GM21526 (cell line): ENCODE measurements at regions not wholly inside any gene's neighbourhood (a gene's known extent, or its start where the extent isn't known, plus 50 kb on each side); places are given as distances from the start of the nearest gene placed in this dataset.
"Not testable (repeated sequence)": the region's sequence is repeated elsewhere in the genome, so short reads cannot be mapped to it uniquely, and the experiment has no call there.

Source experiments
- ATAC-seq: cut with Tn5 transposase; IDR thresholded peaks from one replicate; pipeline ENCODE4 v1.9.1; 2021; ENCODE audit warnings: moderate library complexity; ENCODE audit not compliant: unreplicated experiment, low FRiP score

GRCh38 chr12:17370621-17371020 is 719.4 kb downstream of the RERGL start:
- no peak for ATAC-seq

GRCh38 chr12:17369556-17369955 is 720.4 kb downstream of the RERGL start:
- no peak for ATAC-seq

- ATAC-seq: no peak
Observed at GRCh38 chr12:17361224-17361623, 728.8 kb downstream of the RERGL start.

GRCh38 chr12:17358835-17359234 is 731.2 kb downstream of the RERGL start:
- no peak for ATAC-seq

GRCh38 chr12:17357396-17357795 is 732.6 kb downstream of the RERGL start:
- ATAC-seq: no peak

GRCh38 chr12:17352164-17352563 is 737.8 kb downstream of the RERGL start:
- no peak for ATAC-seq

- ATAC-seq: no peak
Observed at GRCh38 chr12:17348311-17348710, 741.7 kb downstream of the RERGL start.

GRCh38 chr12:17344649-17345048 is 738.7 kb upstream of the LMO3 start:
- no peak for ATAC-seq

GRCh38 chr12:17342381-17342961 is 736.5 kb upstream of the LMO3 start:
- no peak for ATAC-seq

- ATAC-seq: no peak
Observed at GRCh38 chr12:17335487-17335886, 729.5 kb upstream of the LMO3 start.

GRCh38 chr12:17334784-17335183 is 728.8 kb upstream of the LMO3 start:
- ATAC-seq: no peak

GRCh38 chr12:17333287-17333686 is 727.3 kb upstream of the LMO3 start:
- ATAC-seq: no peak

- no peak for ATAC-seq
Observed at GRCh38 chr12:17326649-17327048, 720.7 kb upstream of the LMO3 start.

- no peak for ATAC-seq
Observed at GRCh38 chr12:17322090-17322489, 716.1 kb upstream of the LMO3 start.

GRCh38 chr12:17304503-17305347 is 698.8 kb upstream of the LMO3 start:
- no peak for ATAC-seq

GRCh38 chr12:17302001-17302400 is 696.0 kb upstream of the LMO3 start:
- ATAC-seq: no peak

GRCh38 chr12:17301544-17301943 is 695.6 kb upstream of the LMO3 start:
- ATAC-seq: no peak

GRCh38 chr12:17296882-17297281 is 690.9 kb upstream of the LMO3 start:
- ATAC-seq: no peak

GRCh38 chr12:17286874-17287273 is 680.9 kb upstream of the LMO3 start:
- ATAC-seq: no peak

GRCh38 chr12:17284873-17285272 is 678.9 kb upstream of the LMO3 start:
- no peak for ATAC-seq

GRCh38 chr12:17283563-17283962 is 677.6 kb upstream of the LMO3 start:
- ATAC-seq: no peak

- ATAC-seq: not testable (repeated sequence)
Observed at GRCh38 chr12:17282169-17282568, 676.2 kb upstream of the LMO3 start.
